Uterus (tissue), 3 donors: ENCODE measurements at regions not wholly inside any gene's neighbourhood (a gene's known extent, or its start where the extent isn't known, plus 50 kb on each side); places are given as distances from the start of the nearest gene placed in this dataset.
"Not testable (repeated sequence)": the region's sequence is repeated elsewhere in the genome, so short reads cannot be mapped to it uniquely, and the experiment has no call there.

ENCODE experiments used
- DNase-seq, 2 donors: peaks; one replicate each; pipeline ENCODE4 v3.0.0-alpha.2; 2019 to 2020
- H3K27ac ChIP-seq, 2 donors: fragments of 200-600 bp; sonication (generic); 1 replicate in 1 of 2; 2 replicates in 1 of 2; pipeline ENCODE4 v1.5.1; 2016 to 2018
- H3K27me3 ChIP-seq, 2 donors: fragments of 200-600 bp; sonication (generic); one replicate each; pipeline ENCODE4 v1.5.1; 2018 to 2019; ENCODE audit warnings: control low read depth in 1 of 2
- H3K36me3 ChIP-seq, 2 donors: fragments of 200-600 bp; sonication (generic); one replicate each; pipeline ENCODE4 v1.5.1; 2019; ENCODE audit warnings: control low read depth in 1 of 2
- H3K4me1 ChIP-seq, 2 donors: fragments of 200-600 bp; sonication (generic); one replicate each; pipeline ENCODE4 v1.5.1; 2018 to 2019; ENCODE audit warnings: control low read depth in 1 of 2
- H3K4me3 ChIP-seq, 2 donors: fragments of 200-600 bp; sonication (generic); 1 replicate in 1 of 2; 2 replicates in 1 of 2; pipeline ENCODE4 v1.5.1; 2018 to 2019; ENCODE audit warnings: mild to moderate bottlenecking in 1 of 2
- H3K9me3 ChIP-seq, 2 donors: fragments of 200-600 bp; sonication (generic); one replicate each; pipeline ENCODE4 v1.5.1; 2019; ENCODE audit warnings: control low read depth in 1 of 2
- CTCF ChIP-seq, 4 experiments: fragments of 200-600 bp in 2 of 4; fragments of 450-650 bp in 2 of 4; sonication (generic) in 2 of 4; IDR thresholded peaks; one replicate each; pipeline ENCODE4 v1.5.1; 2016 to 2019; ENCODE audit warnings: antibody characterized with exemption in 4 of 4, mild to moderate bottlenecking in 2 of 4, moderate library complexity in 1 of 4
- POLR2A ChIP-seq, 2 donors: fragments of 450-650 bp; IDR thresholded peaks; one replicate each; pipeline ENCODE4 v1.6.1; 2016; ENCODE audit warnings: antibody characterized with exemption in 2 of 2, mild to moderate bottlenecking in 1 of 2, moderate library complexity in 1 of 2
- intact Hi-C: fragments of 100-400 bp; cut with DNase I; formaldehyde crosslinking; loops from one replicate; pipeline ENCODE4 v1.15.1; 2023; ENCODE audit warnings: low total_unique reads
- donor health status: DM: yes; HTN: yes; CAD: no.

- Histone ChIP-seq H3K4me1 (no peaks in the 10 kb centered on the region), H3K4me3 (no peak overlapping the region), H3K9me3 (no peaks in the 10 kb centered on the region), H3K36me3 (no peaks in the 10 kb centered on the region), H3K27me3 (no peaks in the 10 kb centered on the region), H3K27ac (no peak overlapping the region)
- DNase-seq, result no peak
- intact Hi-C loops, result no loop called here
- TF ChIP-seq POLR2A (IDR thresholded peaks at IDR 0.05) (no peak), CTCF (IDR thresholded peaks at IDR 0.05) (no peak)
These were observed 454.2 kb upstream of the KLF6 start for GRCh38 chr10:4239186-4239585.

GRCh38 chr10:4236905-4237304 lies 451.9 kb upstream of the KLF6 start:
- H3K27me3 ChIP-seq, H3K36me3 ChIP-seq, H3K4me1 ChIP-seq, intact Hi-C loops, H3K27ac ChIP-seq, H3K4me3 ChIP-seq, DNase-seq, H3K9me3 ChIP-seq: not testable (repeated sequence)

- Histone ChIP-seq H3K36me3 (no peaks in the 10 kb centered on the region), H3K4me1 (no peaks in the 10 kb centered on the region), H3K4me3 (no peak overlapping the region), H3K9me3 (no peaks in the 10 kb centered on the region), H3K27ac (no peak overlapping the region), H3K27me3 (no peaks in the 10 kb centered on the region)
- DNase-seq, result no peak
- intact Hi-C loops, result no loop called here
- TF ChIP-seq CTCF (IDR thresholded peaks at IDR 0.05) (no peak), POLR2A (IDR thresholded peaks at IDR 0.05) (no peak)
These were observed 449.7 kb upstream of the KLF6 start for GRCh38 chr10:4234661-4235060.

- H3K27ac ChIP-seq, result no peak overlapping the region
- intact Hi-C loops, result no loop called here
- H3K9me3 ChIP-seq, result no peaks in the 10 kb centered on the region
- TF ChIP-seq POLR2A (IDR thresholded peaks at IDR 0.05) (no peak), CTCF (IDR thresholded peaks at IDR 0.05) (no peak)
- H3K4me1 ChIP-seq, result no peaks in the 10 kb centered on the region
- H3K27me3 ChIP-seq, result no peaks in the 10 kb centered on the region
- no peaks in the 10 kb centered on the region for H3K36me3 ChIP-seq
- DNase-seq, result no peak
- no peak overlapping the region for H3K4me3 ChIP-seq
These were observed 446.4 kb upstream of the KLF6 start for GRCh38 chr10:4231439-4231838.

- DNase-seq, result no peak
- H3K36me3 ChIP-seq, result no peaks in the 10 kb centered on the region
- H3K4me3 ChIP-seq, result no peak overlapping the region
- H3K9me3 ChIP-seq, result no peaks in the 10 kb centered on the region
- H3K27me3 ChIP-seq, result no peaks in the 10 kb centered on the region
- H3K4me1 ChIP-seq, result no peaks in the 10 kb centered on the region
- intact Hi-C loops, result no loop called here
- no peak overlapping the region for H3K27ac ChIP-seq
- TF ChIP-seq CTCF (IDR thresholded peaks at IDR 0.05) (no peak), POLR2A (IDR thresholded peaks at IDR 0.05) (no peak)
These were observed 445.0 kb upstream of the KLF6 start for GRCh38 chr10:4230036-4230435.

- intact Hi-C loops, result no loop called here
- TF ChIP-seq POLR2A (IDR thresholded peaks at IDR 0.05), result no peak
- TF ChIP-seq CTCF (IDR thresholded peaks at IDR 0.05), result no peak
- H3K27ac ChIP-seq, result no peak overlapping the region
- no peaks in the 10 kb centered on the region for H3K36me3 ChIP-seq
- H3K27me3 ChIP-seq, result no peaks in the 10 kb centered on the region
- DNase-seq, result no peak
- H3K4me1 ChIP-seq, result no peaks in the 10 kb centered on the region
- H3K4me3 ChIP-seq, result no peak overlapping the region
- no peaks in the 10 kb centered on the region for H3K9me3 ChIP-seq
These were observed 444.1 kb upstream of the KLF6 start for GRCh38 chr10:4229106-4229505.
